ENCODE measurements at regions not wholly inside any gene's neighbourhood (a gene's known extent, or its start where the extent isn't known, plus 50 kb on each side); places are given as distances from the start of the nearest gene placed in this dataset.
A peak's percentile ranks its signal among the peaks of the same experiment; 100 is the strongest.
"Not testable (repeated sequence)": the region's sequence is repeated elsewhere in the genome, so short reads cannot be mapped to it uniquely, and the experiment has no call there.

GRCh38 chr5:91296674-91297143 is 86.4 kb downstream of the ARRDC3 start:
- TF ChIP-seq, protein P1, sequence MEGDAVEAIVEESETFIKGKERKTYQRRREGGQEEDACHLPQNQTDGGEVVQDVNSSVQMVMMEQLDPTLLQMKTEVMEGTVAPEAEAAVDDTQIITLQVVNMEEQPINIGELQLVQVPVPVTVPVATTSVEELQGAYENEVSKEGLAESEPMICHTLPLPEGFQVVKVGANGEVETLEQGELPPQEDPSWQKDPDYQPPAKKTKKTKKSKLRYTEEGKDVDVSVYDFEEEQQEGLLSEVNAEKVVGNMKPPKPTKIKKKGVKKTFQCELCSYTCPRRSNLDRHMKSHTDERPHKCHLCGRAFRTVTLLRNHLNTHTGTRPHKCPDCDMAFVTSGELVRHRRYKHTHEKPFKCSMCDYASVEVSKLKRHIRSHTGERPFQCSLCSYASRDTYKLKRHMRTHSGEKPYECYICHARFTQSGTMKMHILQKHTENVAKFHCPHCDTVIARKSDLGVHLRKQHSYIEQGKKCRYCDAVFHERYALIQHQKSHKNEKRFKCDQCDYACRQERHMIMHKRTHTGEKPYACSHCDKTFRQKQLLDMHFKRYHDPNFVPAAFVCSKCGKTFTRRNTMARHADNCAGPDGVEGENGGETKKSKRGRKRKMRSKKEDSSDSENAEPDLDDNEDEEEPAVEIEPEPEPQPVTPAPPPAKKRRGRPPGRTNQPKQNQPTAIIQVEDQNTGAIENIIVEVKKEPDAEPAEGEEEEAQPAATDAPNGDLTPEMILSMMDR (IDR thresholded peaks at IDR 0.05; ENCODE audit: borderline replicate concordance, extremely low read depth, insufficient read depth) = no peak
- Histone ChIP-seq H3K27me3 (ENCODE audit: control insufficient read depth, insufficient read depth, low read length) (no peaks in the 10 kb centered on the region), H3K4me3 (ENCODE audit: low read length in 3 of 3) (no peak overlapping the region), H3K4me1 (ENCODE audit: control insufficient read depth in 2 of 3, insufficient read depth in 2 of 3, low read depth in 1 of 3, low read length in 3 of 3) (peaks cover 0 to 10% (median 0%) of the 10 kb centered on the region in 3 donors), H3K36me3 (ENCODE audit: control insufficient read depth in 2 of 3, insufficient read depth in 3 of 3, low read length in 3 of 3) (no peaks in the 10 kb centered on the region), H3K9ac (ENCODE audit: low read length in 3 of 3) (no peak overlapping the region), H3K9me3 (ENCODE audit: control insufficient read depth in 2 of 3, insufficient read depth in 1 of 3, low read length in 3 of 3) (no peaks in the 10 kb centered on the region), H3K27ac (ENCODE audit: low read depth in 2 of 2, low read length in 2 of 2) (no peak overlapping the region)
- peak in 3 of 5 donors; percentile 18 to 90 (median 34) for DNase-seq
- intact Hi-C loops (cut with DNase I) = no loop called here
- no peak for FAIRE-seq

DNA sequence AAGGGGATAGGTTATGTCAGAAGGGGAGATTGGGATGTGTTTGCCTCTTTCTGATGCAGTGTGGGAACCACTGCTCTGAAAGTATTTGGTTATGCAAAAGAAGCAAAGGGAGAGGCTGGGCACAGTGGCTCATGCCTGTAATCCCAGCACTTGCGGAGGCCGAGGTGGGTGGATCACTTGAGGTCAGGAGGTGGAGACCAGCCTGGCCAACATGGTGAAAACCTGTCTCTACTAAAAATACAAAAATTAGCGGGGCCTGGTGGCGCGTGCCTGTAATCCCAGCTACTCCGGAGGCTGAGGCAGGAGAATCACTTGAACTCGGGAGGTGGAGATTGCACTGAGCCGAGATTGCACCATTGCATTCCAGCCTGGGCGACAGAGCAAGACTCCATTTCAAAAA is 87.0 kb downstream of the ARRDC3 start:
- H3K4me3 ChIP-seq (ENCODE audit: low read length in 3 of 3); DNase-seq; H3K27me3 ChIP-seq (ENCODE audit: control insufficient read depth, insufficient read depth, low read length); intact Hi-C loops (cut with DNase I); FAIRE-seq; H3K36me3 ChIP-seq (ENCODE audit: control insufficient read depth in 2 of 3, insufficient read depth in 3 of 3, low read length in 3 of 3); H3K9ac ChIP-seq (ENCODE audit: low read length in 3 of 3); H3K9me3 ChIP-seq (ENCODE audit: control insufficient read depth in 2 of 3, insufficient read depth in 1 of 3, low read length in 3 of 3); H3K27ac ChIP-seq (ENCODE audit: low read depth in 2 of 2, low read length in 2 of 2): not testable (repeated sequence)
- H3K4me1 ChIP-seq (ENCODE audit: control insufficient read depth in 2 of 3, insufficient read depth in 2 of 3, low read depth in 1 of 3, low read length in 3 of 3) = peaks cover 0 to 10% (median 0%) of the 10 kb centered on the region in 3 donors

- FAIRE-seq (no peak), DNase-seq (peak in 3 of 5 donors; percentile 16 to 40 (median 32))
- Histone ChIP-seq H3K9ac (ENCODE audit: low read length in 3 of 3) (no peak overlapping the region), H3K36me3 (ENCODE audit: control insufficient read depth in 2 of 3, insufficient read depth in 3 of 3, low read length in 3 of 3) (no peaks in the 10 kb centered on the region), H3K9me3 (ENCODE audit: control insufficient read depth in 2 of 3, insufficient read depth in 1 of 3, low read length in 3 of 3) (no peaks in the 10 kb centered on the region), H3K4me1 (ENCODE audit: control insufficient read depth in 2 of 3, insufficient read depth in 2 of 3, low read depth in 1 of 3, low read length in 3 of 3) (peaks cover 0 to 10% (median 0%) of the 10 kb centered on the region in 3 donors), H3K4me3 (ENCODE audit: low read length in 3 of 3) (peak overlapping the region in 1 of 3 donors; percentile 10), H3K27ac (ENCODE audit: low read depth in 2 of 2, low read length in 2 of 2) (peak overlapping the region in 1 of 2 donors; percentile 44), H3K27me3 (ENCODE audit: control insufficient read depth, insufficient read depth, low read length) (no peaks in the 10 kb centered on the region)
- TF ChIP-seq, protein P1 (IDR thresholded peaks at IDR 0.05; ENCODE audit: borderline replicate concordance, extremely low read depth, insufficient read depth) = no peak
- intact Hi-C loops (cut with DNase I) = no loop called here
Observed at GRCh38 chr5:91293131-91293530, 90.0 kb downstream of the ARRDC3 start.

DNA sequence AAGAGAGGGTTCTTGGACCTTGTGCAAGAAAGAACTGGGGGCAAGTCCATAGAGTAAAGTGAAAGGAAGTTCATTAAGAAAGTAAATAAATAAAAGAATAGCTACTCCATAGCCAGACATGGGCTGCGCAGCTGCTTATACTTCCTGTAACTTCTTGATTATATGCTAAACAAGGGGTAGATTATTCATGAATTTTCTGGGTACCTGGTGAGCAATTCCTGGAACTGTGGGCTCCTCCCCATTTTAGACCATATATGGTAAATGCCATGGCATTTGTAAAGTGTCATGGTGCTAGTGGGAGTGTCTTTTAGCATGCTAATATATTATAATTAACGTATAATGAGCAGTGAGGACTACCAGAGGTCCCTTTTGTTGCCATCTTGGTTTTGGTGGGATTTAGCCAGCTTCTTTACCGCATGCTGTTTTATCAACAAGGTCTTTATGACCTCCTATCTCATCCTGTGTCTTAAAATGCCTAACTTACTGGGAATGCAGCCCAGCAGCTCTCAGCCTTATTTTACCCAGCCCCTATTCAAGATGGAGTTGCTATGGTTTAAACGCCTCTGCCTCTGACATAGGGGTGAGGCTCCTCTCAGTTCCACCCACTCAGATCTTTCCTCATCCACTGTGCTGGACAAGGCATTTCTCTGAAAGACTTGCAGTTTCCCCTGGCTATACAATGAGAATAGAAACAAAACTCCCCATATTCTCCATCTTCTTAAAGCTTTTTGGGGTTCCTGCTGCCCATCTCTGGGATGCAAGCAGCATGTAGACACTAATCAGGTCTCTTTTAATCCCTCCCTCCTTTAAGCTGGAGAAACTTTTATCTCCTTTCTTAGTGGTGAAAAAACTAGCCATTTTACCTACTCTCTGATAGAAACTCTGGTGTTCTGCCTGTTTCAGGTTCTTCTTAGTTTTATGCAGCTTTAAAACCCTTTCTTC is 91.2 kb downstream of the ARRDC3 start:
- Histone ChIP-seq H3K9ac (ENCODE audit: low read length in 3 of 3) (no peak overlapping the region), H3K27me3 (ENCODE audit: control insufficient read depth, insufficient read depth, low read length) (no peaks in the 10 kb centered on the region), H3K4me3 (ENCODE audit: low read length in 3 of 3) (no peak overlapping the region), H3K9me3 (ENCODE audit: control insufficient read depth in 2 of 3, insufficient read depth in 1 of 3, low read length in 3 of 3) (no peaks in the 10 kb centered on the region), H3K36me3 (ENCODE audit: control insufficient read depth in 2 of 3, insufficient read depth in 3 of 3, low read length in 3 of 3) (no peaks in the 10 kb centered on the region), H3K4me1 (ENCODE audit: control insufficient read depth in 2 of 3, insufficient read depth in 2 of 3, low read depth in 1 of 3, low read length in 3 of 3) (peaks cover 0 to 10% (median 0%) of the 10 kb centered on the region in 3 donors), H3K27ac (ENCODE audit: low read depth in 2 of 2, low read length in 2 of 2) (no peak overlapping the region)
- TF ChIP-seq, protein P1 (IDR thresholded peaks at IDR 0.05; ENCODE audit: borderline replicate concordance, extremely low read depth, insufficient read depth) = no peak
- DNase-seq = no peak
- intact Hi-C loops (cut with DNase I) = no loop called here
- no peak for FAIRE-seq
